Esophagus muscularis mucosa (tissue), 4 donors: ENCODE measurements at regions not wholly inside any gene's neighbourhood (a gene's known extent, or its start where the extent isn't known, plus 50 kb on each side); places are given as distances from the start of the nearest gene placed in this dataset.

Experiments
- EP300 ChIP-seq: sonication (generic); formaldehyde crosslinking; IDR thresholded peaks from one replicate; pipeline ENCODE4 v1.6.1; 2017; ENCODE audit warnings: antibody characterized with exemption
- POLR2A ChIP-seq: fragments of 450-650 bp; IDR thresholded peaks from one replicate; pipeline ENCODE4 v1.6.1; 2017; ENCODE audit warnings: antibody characterized with exemption, moderate library complexity, mild to moderate bottlenecking, low read depth
- POLR2AphosphoS5 ChIP-seq, 2 donors: sonication (generic); formaldehyde crosslinking; IDR thresholded peaks; one replicate each; pipeline ENCODE4 v1.6.1; 2017; ENCODE audit warnings: antibody characterized with exemption in 2 of 2
- TF ChIP-seq, protein P1 (sequence below), 3 experiments: fragments of 200-600 bp in 2 of 3; fragments of 450-650 bp in 1 of 3; sonication (generic) in 2 of 3; IDR thresholded peaks; one replicate each; pipeline ENCODE4 v1.5.1; 2017 to 2019; ENCODE audit warnings: antibody characterized with exemption in 3 of 3, mild to moderate bottlenecking in 2 of 3, moderate library complexity in 1 of 3

DNA sequence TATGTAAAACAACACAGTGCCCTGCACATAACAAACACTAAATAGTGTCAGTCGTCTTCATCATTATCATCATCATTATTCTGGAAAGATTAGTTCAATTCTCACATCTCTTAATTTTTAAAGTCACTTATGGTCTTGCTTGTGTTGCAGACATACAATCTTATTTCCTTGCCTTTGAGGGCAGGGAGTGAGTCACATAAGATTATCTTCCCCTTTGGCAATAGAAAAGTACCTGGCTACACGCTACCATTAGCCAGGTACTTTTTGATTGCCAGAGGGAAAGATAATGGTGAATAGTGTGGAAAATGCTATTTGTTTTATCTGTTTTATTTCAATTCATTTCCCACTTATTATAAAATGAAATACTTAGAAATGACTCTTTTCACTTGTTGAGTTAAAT, 76.6 kb upstream of the RMDN2 start:
- no peak for TF ChIP-seq EP300
- no peak for TF ChIP-seq POLR2A
- TF ChIP-seq, protein P1, sequence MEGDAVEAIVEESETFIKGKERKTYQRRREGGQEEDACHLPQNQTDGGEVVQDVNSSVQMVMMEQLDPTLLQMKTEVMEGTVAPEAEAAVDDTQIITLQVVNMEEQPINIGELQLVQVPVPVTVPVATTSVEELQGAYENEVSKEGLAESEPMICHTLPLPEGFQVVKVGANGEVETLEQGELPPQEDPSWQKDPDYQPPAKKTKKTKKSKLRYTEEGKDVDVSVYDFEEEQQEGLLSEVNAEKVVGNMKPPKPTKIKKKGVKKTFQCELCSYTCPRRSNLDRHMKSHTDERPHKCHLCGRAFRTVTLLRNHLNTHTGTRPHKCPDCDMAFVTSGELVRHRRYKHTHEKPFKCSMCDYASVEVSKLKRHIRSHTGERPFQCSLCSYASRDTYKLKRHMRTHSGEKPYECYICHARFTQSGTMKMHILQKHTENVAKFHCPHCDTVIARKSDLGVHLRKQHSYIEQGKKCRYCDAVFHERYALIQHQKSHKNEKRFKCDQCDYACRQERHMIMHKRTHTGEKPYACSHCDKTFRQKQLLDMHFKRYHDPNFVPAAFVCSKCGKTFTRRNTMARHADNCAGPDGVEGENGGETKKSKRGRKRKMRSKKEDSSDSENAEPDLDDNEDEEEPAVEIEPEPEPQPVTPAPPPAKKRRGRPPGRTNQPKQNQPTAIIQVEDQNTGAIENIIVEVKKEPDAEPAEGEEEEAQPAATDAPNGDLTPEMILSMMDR (IDR thresholded peaks at IDR 0.05) = no peak
- TF ChIP-seq POLR2AphosphoS5 (IDR thresholded peaks at IDR 0.05) = no peak
